ENCODE measurements at regions not wholly inside any gene's neighbourhood (a gene's known extent, or its start where the extent isn't known, plus 50 kb on each side); places are given as distances from the start of the nearest gene placed in this dataset.

DNA sequence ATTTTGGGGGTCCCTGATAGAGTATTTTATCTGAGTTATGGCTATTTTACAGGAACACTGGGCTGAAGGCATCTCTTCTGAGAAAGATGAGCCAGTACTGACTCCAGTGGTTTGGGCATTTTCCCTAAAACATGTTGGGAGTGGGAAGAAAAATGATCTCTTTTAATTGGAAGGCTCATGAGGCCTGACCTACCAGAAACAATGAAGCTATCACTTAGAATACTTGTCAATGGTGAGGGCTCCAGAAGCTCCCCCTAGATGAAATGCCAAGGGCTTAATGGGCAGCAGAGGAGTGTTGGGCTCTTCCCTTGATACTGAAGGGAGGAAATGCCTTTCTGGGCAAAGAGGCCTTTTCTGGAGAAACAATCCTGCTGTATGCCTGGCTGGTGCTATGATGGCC lies 63.5 kb upstream of the BDNF start:
- POLR2A ChIA-PET = no interaction called here
- TF ChIP-seq SP1 (IDR thresholded peaks at IDR 0.05) = no peak
- no peak for TF ChIP-seq CTBP1 (IDR thresholded peaks at IDR 0.05; ENCODE audit: borderline replicate concordance)
- TF ChIP-seq FOXA1 (IDR thresholded peaks at IDR 0.05) = no peak
- TF ChIP-seq NFRKB (IDR thresholded peaks at IDR 0.05) = no peak
- TF ChIP-seq LEF1 (IDR thresholded peaks at IDR 0.05; ENCODE audit: borderline replicate concordance) = no peak
- no peak for TF ChIP-seq FOXK2 (IDR thresholded peaks at IDR 0.05)
- no peak for TF ChIP-seq ZNF384 (IDR thresholded peaks at IDR 0.05)
- TF ChIP-seq BHLHE40 (IDR thresholded peaks at IDR 0.05; ENCODE audit: borderline replicate concordance) = no peak
- TF ChIP-seq TARDBP (IDR thresholded peaks at IDR 0.05) = no peak
- TF ChIP-seq ELF4 (IDR thresholded peaks at IDR 0.05) = no peak
- TF ChIP-seq FOXM1 (IDR thresholded peaks at IDR 0.05; ENCODE audit: borderline replicate concordance) = no peak
- TF ChIP-seq SUZ12 (IDR thresholded peaks at IDR 0.05) = no peak
- no peak for TF ChIP-seq ARNT (IDR thresholded peaks at IDR 0.05)
- TF ChIP-seq, protein P1, sequence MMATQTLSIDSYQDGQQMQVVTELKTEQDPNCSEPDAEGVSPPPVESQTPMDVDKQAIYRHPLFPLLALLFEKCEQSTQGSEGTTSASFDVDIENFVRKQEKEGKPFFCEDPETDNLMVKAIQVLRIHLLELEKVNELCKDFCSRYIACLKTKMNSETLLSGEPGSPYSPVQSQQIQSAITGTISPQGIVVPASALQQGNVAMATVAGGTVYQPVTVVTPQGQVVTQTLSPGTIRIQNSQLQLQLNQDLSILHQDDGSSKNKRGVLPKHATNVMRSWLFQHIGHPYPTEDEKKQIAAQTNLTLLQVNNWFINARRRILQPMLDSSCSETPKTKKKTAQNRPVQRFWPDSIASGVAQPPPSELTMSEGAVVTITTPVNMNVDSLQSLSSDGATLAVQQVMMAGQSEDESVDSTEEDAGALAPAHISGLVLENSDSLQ (IDR thresholded peaks at IDR 0.05) = no peak
- TF ChIP-seq L3MBTL2 (conservative IDR thresholded peaks at IDR 0.05) = no peak
- no peak for TF ChIP-seq HDGF (IDR thresholded peaks at IDR 0.05; ENCODE audit: borderline replicate concordance)
- DNase-seq (ENCODE audit: extremely low spot score) = no peak
- CTCF ChIA-PET = no interaction called here

DNA sequence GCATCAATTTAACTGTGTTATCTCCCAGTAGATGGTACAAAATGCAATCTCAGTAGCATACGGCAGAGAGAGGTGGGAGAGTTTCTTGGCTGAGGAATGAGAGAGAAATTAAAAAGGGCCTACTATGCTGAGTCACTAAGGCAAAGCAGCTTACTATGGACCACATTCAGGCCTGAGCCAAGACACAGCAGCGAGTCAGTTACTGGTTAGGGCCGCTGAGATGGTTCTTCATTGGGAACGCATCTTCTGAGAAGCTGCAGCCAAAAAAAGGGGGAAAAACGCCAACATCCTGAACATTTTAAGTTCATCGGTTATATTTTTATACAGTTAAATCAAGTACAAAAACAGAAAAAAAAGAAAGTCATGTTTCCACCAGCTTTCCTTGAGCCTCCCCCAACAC lies 61.1 kb upstream of the BDNF start:
- TF ChIP-seq HDGF (IDR thresholded peaks at IDR 0.05; ENCODE audit: borderline replicate concordance) = no peak
- TF ChIP-seq LEF1 (IDR thresholded peaks at IDR 0.05; ENCODE audit: borderline replicate concordance) = no peak
- no peak for TF ChIP-seq CTBP1 (IDR thresholded peaks at IDR 0.05; ENCODE audit: borderline replicate concordance)
- no peak for TF ChIP-seq ZNF384 (IDR thresholded peaks at IDR 0.05)
- no peak for TF ChIP-seq FOXA1 (IDR thresholded peaks at IDR 0.05)
- no peak for TF ChIP-seq FOXM1 (IDR thresholded peaks at IDR 0.05; ENCODE audit: borderline replicate concordance)
- TF ChIP-seq SUZ12 (IDR thresholded peaks at IDR 0.05) = no peak
- TF ChIP-seq BHLHE40 (IDR thresholded peaks at IDR 0.05; ENCODE audit: borderline replicate concordance) = no peak
- no peak for TF ChIP-seq NFRKB (IDR thresholded peaks at IDR 0.05)
- no peak for TF ChIP-seq SP1 (IDR thresholded peaks at IDR 0.05)
- no peak for TF ChIP-seq ARNT (IDR thresholded peaks at IDR 0.05)
- TF ChIP-seq TARDBP (IDR thresholded peaks at IDR 0.05) = no peak
- TF ChIP-seq L3MBTL2 (conservative IDR thresholded peaks at IDR 0.05) = no peak
- no peak for TF ChIP-seq FOXK2 (IDR thresholded peaks at IDR 0.05)
- TF ChIP-seq, protein P1 (IDR thresholded peaks at IDR 0.05) = no peak
- TF ChIP-seq ELF4 (IDR thresholded peaks at IDR 0.05) = no peak
- CTCF ChIA-PET = no interaction called here
- DNase-seq (ENCODE audit: extremely low spot score) = no peak
- POLR2A ChIA-PET = no interaction called here

GRCh38 chr11:27757953-27758352 lies 57.7 kb upstream of the BDNF start:
- DNase-seq (ENCODE audit: extremely low spot score) = no peak
- TF ChIP-seq TARDBP (IDR thresholded peaks at IDR 0.05) = no peak
- TF ChIP-seq SP1 (IDR thresholded peaks at IDR 0.05) = no peak
- no peak for TF ChIP-seq CTBP1 (IDR thresholded peaks at IDR 0.05; ENCODE audit: borderline replicate concordance)
- no peak for TF ChIP-seq L3MBTL2 (conservative IDR thresholded peaks at IDR 0.05)
- CTCF ChIA-PET = interaction anchor here (0.6 kb wide), 1 partner anchor 59 kb away, joined by 3 read pairs; no protein-coding TSS in a partner anchor
- POLR2A ChIA-PET = no interaction called here

- CTCF ChIA-PET = no interaction called here
- no peak for DNase-seq (ENCODE audit: extremely low spot score)
- POLR2A ChIA-PET = no interaction called here
- TF ChIP-seq BHLHE40 (IDR thresholded peaks at IDR 0.05; ENCODE audit: borderline replicate concordance) (no peak), NFRKB (IDR thresholded peaks at IDR 0.05) (no peak), ARNT (IDR thresholded peaks at IDR 0.05) (no peak), ELF4 (IDR thresholded peaks at IDR 0.05) (no peak), FOXK2 (IDR thresholded peaks at IDR 0.05) (no peak), FOXM1 (IDR thresholded peaks at IDR 0.05; ENCODE audit: borderline replicate concordance) (no peak), HDGF (IDR thresholded peaks at IDR 0.05; ENCODE audit: borderline replicate concordance) (no peak), ZNF384 (IDR thresholded peaks at IDR 0.05) (no peak), FOXA1 (IDR thresholded peaks at IDR 0.05) (no peak), L3MBTL2 (conservative IDR thresholded peaks at IDR 0.05) (no peak), TARDBP (IDR thresholded peaks at IDR 0.05) (no peak), CTBP1 (IDR thresholded peaks at IDR 0.05; ENCODE audit: borderline replicate concordance) (no peak)
- TF ChIP-seq, protein P1 (IDR thresholded peaks at IDR 0.05) = no peak
Observed at GRCh38 chr11:27754035-27755017, 54.1 kb upstream of the BDNF start.
